ENCODE measurements at regions not wholly inside any gene's neighbourhood (a gene's known extent, or its start where the extent isn't known, plus 50 kb on each side); places are given as distances from the start of the nearest gene placed in this dataset.

DNA sequence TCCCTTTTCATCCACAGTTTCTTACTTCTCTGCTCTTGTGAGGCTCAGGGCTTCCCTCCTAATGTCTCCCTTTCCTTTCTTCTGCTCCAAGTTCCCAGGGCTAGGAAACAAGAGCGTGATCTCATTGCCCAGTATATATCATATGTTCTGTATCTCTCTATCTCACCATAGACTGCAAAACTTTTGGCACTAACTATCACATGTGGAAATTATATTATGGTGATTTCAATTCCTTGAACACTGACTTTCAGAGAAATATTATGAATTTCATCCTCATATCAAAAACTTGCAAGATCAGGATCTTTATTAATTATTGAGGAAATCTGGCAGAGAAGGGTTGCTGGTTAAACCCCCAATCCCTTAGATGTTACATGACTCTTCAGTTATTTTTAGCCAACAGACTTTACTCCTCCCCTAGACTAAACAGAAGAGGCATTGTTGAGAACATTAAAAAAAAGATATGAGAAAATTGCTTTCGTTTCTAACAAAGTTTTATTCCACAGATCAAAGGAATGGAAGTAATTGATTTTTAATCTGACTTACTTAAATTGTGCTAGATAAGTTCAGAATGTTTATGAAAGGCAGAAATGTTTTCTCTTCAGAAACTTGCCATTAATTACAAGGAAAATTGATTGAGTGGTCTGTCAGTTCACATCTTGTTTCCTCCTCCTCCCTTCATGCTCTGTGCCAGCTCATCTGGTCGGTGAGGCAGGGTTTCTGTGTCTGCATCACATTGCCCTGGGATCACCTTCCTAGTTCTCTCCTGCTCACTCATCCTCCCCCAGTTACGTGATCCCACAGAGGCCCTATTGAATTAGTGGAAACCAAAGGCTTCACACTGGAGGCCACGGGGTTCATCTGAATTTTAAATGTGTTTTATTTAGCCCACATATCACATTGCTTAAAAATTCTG lies 378.5 kb downstream of the LMO7 start:
- no peaks in the 10 kb centered on the region for H3K79me2 ChIP-seq (ENCODE audit: insufficient read depth)
- peaks cover 0 to 2% of the 10 kb centered on the region in 2 experiments; a peak in 2 of 4 replicates for H3K4me1 ChIP-seq (ENCODE audit: control insufficient read depth in 1 of 2, insufficient read depth in 2 of 2, low read depth in 1 of 2, low read length in 1 of 2)
- peak overlapping the region in 1 of 2 experiments; percentile 38; a peak in 1 of 4 replicates for H3K4me3 ChIP-seq (ENCODE audit: low read depth in 2 of 2, low read length in 1 of 2)
- no peaks in the 10 kb centered on the region for H3K9me3 ChIP-seq
- no peaks in the 10 kb centered on the region for H4K20me1 ChIP-seq (ENCODE audit: insufficient read depth)
- 0 out of 2 replicates have a peak overlapping the region, but pooled peaks have one; percentile 5 for H3K9ac ChIP-seq
- H2AFZ ChIP-seq (ENCODE audit: low read depth): peak overlapping the region; percentile 41; the same call in 1 of the 2 replicates
- CTCF ChIA-PET: interaction anchor here (3.8 kb wide), 1 partner anchor 139 kb away, joined by 54 read pairs; no protein-coding TSS in a partner anchor
- no peaks in the 10 kb centered on the region for H3K27me3 ChIP-seq (ENCODE audit: insufficient read depth)
- TF ChIP-seq FOXM1 (IDR thresholded peaks at IDR 0.05; ENCODE audit: low read depth) (no peak), TCF12 (IDR thresholded peaks at IDR 0.05) (peak; percentile 45; the same call in 1 of the 2 replicates), EP300 (IDR thresholded peaks at IDR 0.05; ENCODE audit: borderline replicate concordance in 1 of 2, low read depth in 1 of 2, low read length in 1 of 2) (0 out of 4 replicates have a peak, but pooled peaks of 1 of the 2 experiments have one; percentile 8)
- TF ChIP-seq, protein P1, sequence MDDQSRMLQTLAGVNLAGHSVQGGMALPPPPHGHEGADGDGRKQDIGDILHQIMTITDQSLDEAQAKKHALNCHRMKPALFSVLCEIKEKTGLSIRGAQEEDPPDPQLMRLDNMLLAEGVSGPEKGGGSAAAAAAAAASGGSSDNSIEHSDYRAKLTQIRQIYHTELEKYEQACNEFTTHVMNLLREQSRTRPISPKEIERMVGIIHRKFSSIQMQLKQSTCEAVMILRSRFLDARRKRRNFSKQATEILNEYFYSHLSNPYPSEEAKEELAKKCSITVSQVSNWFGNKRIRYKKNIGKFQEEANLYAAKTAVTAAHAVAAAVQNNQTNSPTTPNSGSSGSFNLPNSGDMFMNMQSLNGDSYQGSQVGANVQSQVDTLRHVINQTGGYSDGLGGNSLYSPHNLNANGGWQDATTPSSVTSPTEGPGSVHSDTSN (IDR thresholded peaks at IDR 0.05): peak; percentile 70
- TF ChIP-seq, protein P2, sequence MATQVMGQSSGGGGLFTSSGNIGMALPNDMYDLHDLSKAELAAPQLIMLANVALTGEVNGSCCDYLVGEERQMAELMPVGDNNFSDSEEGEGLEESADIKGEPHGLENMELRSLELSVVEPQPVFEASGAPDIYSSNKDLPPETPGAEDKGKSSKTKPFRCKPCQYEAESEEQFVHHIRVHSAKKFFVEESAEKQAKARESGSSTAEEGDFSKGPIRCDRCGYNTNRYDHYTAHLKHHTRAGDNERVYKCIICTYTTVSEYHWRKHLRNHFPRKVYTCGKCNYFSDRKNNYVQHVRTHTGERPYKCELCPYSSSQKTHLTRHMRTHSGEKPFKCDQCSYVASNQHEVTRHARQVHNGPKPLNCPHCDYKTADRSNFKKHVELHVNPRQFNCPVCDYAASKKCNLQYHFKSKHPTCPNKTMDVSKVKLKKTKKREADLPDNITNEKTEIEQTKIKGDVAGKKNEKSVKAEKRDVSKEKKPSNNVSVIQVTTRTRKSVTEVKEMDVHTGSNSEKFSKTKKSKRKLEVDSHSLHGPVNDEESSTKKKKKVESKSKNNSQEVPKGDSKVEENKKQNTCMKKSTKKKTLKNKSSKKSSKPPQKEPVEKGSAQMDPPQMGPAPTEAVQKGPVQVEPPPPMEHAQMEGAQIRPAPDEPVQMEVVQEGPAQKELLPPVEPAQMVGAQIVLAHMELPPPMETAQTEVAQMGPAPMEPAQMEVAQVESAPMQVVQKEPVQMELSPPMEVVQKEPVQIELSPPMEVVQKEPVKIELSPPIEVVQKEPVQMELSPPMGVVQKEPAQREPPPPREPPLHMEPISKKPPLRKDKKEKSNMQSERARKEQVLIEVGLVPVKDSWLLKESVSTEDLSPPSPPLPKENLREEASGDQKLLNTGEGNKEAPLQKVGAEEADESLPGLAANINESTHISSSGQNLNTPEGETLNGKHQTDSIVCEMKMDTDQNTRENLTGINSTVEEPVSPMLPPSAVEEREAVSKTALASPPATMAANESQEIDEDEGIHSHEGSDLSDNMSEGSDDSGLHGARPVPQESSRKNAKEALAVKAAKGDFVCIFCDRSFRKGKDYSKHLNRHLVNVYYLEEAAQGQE (IDR thresholded peaks at IDR 0.05; ENCODE audit: low read depth, low read length): no peak
- H3F3A ChIP-seq (replicated peaks; ENCODE audit: insufficient read depth): no peaks in the 10 kb centered on the region
- H3K36me3 ChIP-seq (replicated peaks in 1 of 2; ENCODE audit: control insufficient read depth in 1 of 2, insufficient read depth in 2 of 2, low read length in 1 of 2): no peaks in the 10 kb centered on the region
- DNase-seq: no peak
- peak overlapping the region; percentile 51 for H3K4me2 ChIP-seq
- no peaks in the 10 kb centered on the region for H3K9me2 ChIP-seq
- peak overlapping the region in 1 of 2 experiments; percentile 53; a peak in 2 of 4 replicates for H3K27ac ChIP-seq (ENCODE audit: low read depth in 2 of 2, low read length in 1 of 2)
- 40% methylated on average over 5 of the region's 5 CpGs for WGBS (ENCODE audit: low lambda C conversion rate)
- POLR2A ChIA-PET: no interaction called here

DNA sequence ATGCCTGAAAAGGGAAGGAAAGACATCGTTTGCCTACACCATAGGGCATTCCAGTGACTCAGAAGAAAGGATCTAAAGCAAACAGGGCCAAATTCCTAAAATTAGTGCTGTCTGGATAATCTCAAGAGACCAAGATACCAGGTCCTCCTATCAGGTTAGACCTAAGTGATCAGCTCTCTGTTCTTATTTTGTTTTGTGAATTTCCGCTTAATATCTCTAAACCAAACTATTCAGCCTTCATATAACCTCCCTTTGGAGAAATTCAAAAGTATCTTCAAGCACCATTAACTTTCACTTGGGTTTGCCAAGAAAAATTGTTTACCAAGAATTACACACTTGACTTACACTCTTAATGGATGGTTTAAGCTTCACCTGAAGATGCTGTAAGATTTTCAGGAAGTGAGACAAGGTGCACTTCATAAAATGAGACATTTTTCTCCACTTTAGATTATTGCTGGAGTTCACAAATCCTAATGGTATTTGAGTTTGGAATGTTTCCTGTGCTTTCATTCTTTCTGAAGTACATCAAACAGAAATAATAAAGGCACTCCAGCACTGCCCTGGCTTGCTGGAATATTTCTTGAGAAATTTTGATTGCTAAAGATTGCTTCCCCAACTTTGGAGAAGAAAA lies 376.1 kb downstream of the LMO7 start:
- ChIA-PET CTCF (interaction anchor here (0.8 to 1.5 kb wide), 4 partner anchors 142 to 325 kb away, joined by 3 to 4 read pairs (median 3); no protein-coding TSS in a partner anchor), POLR2A (no interaction called here)
- H3K27ac ChIP-seq (ENCODE audit: low read depth in 2 of 2, low read length in 1 of 2): peak overlapping the region in 1 of 2 experiments; percentile 2; a peak in 1 of 4 replicates
- TF ChIP-seq TCF12 (IDR thresholded peaks at IDR 0.05) (peak; percentile 77), FOSL2 (IDR thresholded peaks at IDR 0.05; ENCODE audit: borderline replicate concordance, low read depth) (peak; percentile 38; the same call in 1 of the 2 replicates), MEF2A (IDR thresholded peaks at IDR 0.05; ENCODE audit: borderline replicate concordance, low read depth) (0 out of 2 replicates have a peak, but pooled peaks have one; percentile 25), MXI1 (IDR thresholded peaks at IDR 0.05; ENCODE audit: low read depth, low read length) (no peak), EP300 (IDR thresholded peaks at IDR 0.05; ENCODE audit: borderline replicate concordance in 1 of 2, low read depth in 1 of 2, low read length in 1 of 2) (peak in 1 of 2 experiments; percentile 23; a peak in 1 of 4 replicates), NFIC (IDR thresholded peaks at IDR 0.05; ENCODE audit: borderline replicate concordance) (peak; percentile 16; the same call in 1 of the 2 replicates), JUND (IDR thresholded peaks at IDR 0.05) (peak; percentile 45; the same call in 1 of the 2 replicates), NRF1 (IDR thresholded peaks at IDR 0.05; ENCODE audit: low read depth, low read length) (no peak)
- TF ChIP-seq, protein P1 (IDR thresholded peaks at IDR 0.05): peak; percentile 36
- no peaks in the 10 kb centered on the region for H3K27me3 ChIP-seq (ENCODE audit: insufficient read depth)
- H4K20me1 ChIP-seq (ENCODE audit: insufficient read depth): no peaks in the 10 kb centered on the region
- no peaks in the 10 kb centered on the region for H3K9me3 ChIP-seq
- no peak for DNase-seq
- no peaks in the 10 kb centered on the region for H3K79me2 ChIP-seq (ENCODE audit: insufficient read depth)
- H3K9me2 ChIP-seq: no peaks in the 10 kb centered on the region
- H3K4me1 ChIP-seq (ENCODE audit: control insufficient read depth in 1 of 2, insufficient read depth in 2 of 2, low read depth in 1 of 2, low read length in 1 of 2): peaks cover 0 to 2% of the 10 kb centered on the region in 2 experiments; a peak in 2 of 4 replicates
- no peak overlapping the region for H3K9ac ChIP-seq
- H2AFZ ChIP-seq (ENCODE audit: low read depth): peak overlapping the region; percentile 68; the same call in 1 of the 2 replicates
- H3K4me2 ChIP-seq: peak overlapping the region; percentile 20
- no peaks in the 10 kb centered on the region for H3K36me3 ChIP-seq (replicated peaks in 1 of 2; ENCODE audit: control insufficient read depth in 1 of 2, insufficient read depth in 2 of 2, low read length in 1 of 2)
- H3K4me3 ChIP-seq (ENCODE audit: low read depth in 2 of 2, low read length in 1 of 2): no peak overlapping the region
- H3F3A ChIP-seq (replicated peaks; ENCODE audit: insufficient read depth): no peaks in the 10 kb centered on the region
- 43% methylated on average over 2 of the region's 2 CpGs for WGBS (ENCODE audit: low lambda C conversion rate)
